ENCODE measurements at regions not wholly inside any gene's neighbourhood (a gene's known extent, or its start where the extent isn't known, plus 50 kb on each side); places are given as distances from the start of the nearest gene placed in this dataset.

DNA sequence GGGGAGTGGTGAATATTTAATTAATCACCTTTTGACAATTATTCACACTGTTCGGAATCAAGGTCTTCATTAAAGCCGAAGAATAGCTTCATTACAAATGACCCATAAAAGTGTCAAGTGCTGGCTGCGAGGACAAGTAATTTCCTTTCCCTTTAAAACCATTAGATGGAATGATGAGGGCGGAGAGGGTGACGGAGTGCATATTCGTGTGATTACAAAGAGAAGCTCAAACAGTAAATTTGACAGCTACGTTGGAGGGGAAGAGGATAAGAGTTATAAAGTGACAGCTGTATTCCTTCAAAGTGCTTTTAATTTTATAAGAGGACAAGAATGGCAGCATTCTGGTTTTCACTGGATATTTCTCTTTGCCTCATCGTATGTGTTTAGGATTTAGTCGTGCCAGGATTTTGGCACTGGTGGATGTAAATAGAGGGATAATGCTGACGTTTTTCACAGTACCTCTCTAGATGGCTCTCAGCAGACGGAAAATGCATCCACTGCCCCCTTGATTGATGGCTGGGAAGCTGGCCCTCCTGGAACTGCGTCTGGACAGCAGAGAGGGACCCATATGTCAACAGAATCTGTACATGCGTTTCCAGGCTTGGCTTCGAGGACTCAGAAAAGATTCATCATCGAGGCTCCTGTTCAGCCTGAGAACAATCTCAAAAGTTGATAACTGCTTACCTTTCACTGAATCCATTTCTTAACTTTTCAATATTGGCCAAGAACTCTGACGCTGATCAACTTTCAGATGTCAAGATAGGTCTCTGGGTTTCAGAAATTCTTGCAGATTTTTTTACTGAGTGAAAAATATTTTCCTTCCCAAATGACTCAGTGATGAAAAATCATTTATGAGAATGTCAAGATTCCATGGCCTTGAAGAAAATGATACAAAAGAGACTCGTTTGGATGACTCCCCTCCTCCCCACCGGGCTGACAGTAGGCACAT is 50.4 kb upstream of the IRX2 start:
- DNase-seq (ENCODE audit: low spot score), result no peak

Data from ecto neural progenitor cell (in vitro differentiated cells).